GM19035 (cell line): ENCODE measurements at regions not wholly inside any gene's neighbourhood (a gene's known extent, or its start where the extent isn't known, plus 50 kb on each side); places are given as distances from the start of the nearest gene placed in this dataset.

Source experiments
- ATAC-seq: cut with Tn5 transposase; IDR thresholded peaks from one replicate; pipeline ENCODE4 v1.9.1; 2021; ENCODE audit not compliant: unreplicated experiment

DNA sequence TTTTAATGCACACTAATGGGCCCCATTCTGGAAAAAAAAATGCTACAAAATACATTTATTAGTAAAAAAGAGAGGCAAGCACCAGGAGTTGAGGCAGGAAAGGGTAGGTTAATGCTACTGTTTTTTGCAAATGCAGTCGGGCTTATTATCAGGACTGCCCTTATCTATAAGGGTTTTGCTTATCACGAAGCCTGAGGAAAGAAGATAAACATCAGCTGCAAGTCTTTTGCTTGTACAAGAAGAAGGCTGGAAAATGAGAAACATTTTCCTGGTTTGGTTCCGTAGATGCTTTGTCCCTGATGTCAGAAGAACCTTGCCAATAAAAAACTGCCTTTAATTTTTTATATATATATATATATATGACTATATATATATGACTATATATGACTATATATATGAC is 189.3 kb upstream of the VGLL2 start:
- no peak for ATAC-seq

DNA sequence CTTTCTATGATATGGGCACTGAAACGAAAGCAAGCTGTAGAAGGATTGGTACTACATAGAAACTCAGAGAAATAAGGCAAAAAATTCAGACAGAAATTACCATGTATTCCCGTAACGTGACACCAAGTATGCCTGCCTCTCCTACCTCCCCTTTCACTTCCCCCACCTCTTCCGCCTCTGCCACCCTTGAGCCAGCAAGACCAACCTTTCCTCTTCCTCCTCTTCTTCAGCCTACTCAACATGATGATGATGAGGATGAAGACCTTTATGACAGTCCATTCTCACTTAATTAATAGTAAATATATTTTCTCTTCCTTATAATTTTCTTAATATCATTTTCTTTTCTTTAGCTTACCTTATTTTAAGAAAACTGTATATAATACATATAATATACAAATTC is 188.1 kb upstream of the VGLL2 start:
- no peak for ATAC-seq

GRCh38 chr6:117078624-117079023 is 186.7 kb upstream of the VGLL2 start:
- no peak for ATAC-seq

DNA sequence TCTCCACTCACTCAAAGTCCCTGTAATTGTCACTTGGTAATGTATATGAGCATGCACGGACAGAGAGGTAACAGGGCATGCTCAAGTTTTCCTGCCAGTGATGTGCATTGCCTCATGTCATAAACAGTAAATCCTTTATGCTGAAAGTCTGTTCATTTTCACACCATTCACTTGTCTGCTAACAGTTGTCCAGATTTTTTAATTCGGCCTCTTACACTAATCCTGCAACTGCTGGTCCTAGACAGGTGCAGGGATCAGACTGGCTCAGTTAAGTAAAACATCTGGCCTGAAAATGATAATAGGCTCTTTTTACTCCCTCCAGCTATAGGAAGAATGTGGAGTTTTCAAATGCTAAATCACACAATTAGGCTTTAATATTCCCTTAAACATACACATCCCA is 185.4 kb upstream of the VGLL2 start:
- ATAC-seq = no peak

DNA sequence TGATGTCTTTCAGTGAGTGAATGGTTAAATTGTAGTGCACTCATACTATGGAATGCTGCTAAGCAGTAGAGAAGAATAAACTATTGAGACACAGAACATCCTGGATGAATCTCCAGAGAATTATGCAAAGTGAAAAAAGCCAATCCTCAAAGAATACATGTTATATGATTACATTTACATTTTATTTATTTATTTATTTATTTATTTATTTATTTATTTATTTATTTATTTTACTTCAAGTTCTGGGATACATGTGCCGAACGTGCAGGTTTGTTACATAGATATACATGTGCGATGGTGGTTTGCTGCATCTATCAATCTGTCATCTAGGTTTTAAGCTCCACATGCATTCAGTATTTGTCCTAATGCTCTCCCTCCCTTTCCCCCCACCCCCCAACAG is 175.8 kb upstream of the VGLL2 start:
- ATAC-seq = no peak

GRCh38 chr6:117110146-117110545 is 155.2 kb upstream of the VGLL2 start:
- ATAC-seq = no peak

- ATAC-seq = no peak
Measured at GRCh38 chr6:117110737-117111136, 154.6 kb upstream of the VGLL2 start.

- ATAC-seq = no peak
Measured at GRCh38 chr6:117117652-117118051, 147.7 kb upstream of the VGLL2 start.

DNA sequence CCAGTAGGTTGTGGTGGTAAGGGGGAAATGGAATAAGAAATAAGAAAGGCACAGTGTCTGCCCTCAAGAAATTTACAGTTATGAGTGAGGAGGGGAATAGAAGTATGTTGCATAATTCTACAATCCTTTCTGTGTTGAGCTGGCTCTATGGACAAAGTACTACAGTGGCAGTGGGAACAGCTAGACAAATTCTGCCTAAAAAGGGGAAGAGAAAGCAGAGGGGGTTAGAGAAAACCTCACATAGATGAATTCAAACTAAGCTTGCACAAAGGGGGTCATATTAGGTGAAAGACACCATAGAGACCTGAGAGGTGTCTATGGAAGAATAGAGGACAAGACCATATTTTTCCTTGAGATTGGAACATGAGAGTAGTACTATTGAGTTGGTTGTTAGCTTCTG is 146.9 kb upstream of the VGLL2 start:
- ATAC-seq = no peak

DNA sequence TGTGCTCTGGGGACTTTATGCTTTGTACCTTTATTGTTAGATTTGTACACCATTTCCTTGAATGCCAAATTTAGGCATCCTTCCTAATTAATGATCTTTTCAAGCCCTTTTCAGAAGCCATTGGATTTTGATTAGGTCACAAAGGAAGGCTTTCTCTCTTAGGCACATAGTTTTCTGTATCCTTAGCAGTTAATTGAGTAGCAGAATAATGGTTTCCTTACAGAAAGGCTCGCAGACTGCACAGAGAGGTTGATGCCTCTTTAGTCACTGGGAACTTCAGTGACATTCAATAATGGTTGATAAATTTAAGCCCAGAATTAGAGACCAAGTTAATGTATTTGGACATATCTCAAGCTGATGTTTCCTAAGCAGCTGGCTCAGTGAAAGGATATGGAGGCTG is 139.1 kb upstream of the VGLL2 start:
- ATAC-seq = no peak

DNA sequence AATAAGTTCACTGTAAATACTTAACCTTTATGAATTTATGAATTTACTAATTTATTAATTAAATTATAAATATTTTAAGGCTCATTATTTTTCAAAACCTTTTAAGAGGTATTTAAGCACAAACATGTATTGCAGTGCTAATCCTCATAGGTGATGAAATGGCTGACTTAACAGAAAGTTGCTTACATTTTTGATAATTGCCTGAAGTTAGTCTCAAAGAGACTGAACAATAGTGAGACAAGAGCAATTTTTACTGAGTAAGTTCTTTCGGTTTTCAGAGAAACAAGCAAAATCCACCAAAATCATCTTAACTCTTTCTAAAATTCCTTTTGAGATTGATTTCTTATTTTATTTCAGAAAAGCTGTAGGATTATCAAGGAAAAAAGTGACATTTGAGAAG is 137.3 kb upstream of the VGLL2 start:
- ATAC-seq = no peak

- ATAC-seq = no peak
Measured at GRCh38 chr6:117130125-117130524, 135.2 kb upstream of the VGLL2 start.

DNA sequence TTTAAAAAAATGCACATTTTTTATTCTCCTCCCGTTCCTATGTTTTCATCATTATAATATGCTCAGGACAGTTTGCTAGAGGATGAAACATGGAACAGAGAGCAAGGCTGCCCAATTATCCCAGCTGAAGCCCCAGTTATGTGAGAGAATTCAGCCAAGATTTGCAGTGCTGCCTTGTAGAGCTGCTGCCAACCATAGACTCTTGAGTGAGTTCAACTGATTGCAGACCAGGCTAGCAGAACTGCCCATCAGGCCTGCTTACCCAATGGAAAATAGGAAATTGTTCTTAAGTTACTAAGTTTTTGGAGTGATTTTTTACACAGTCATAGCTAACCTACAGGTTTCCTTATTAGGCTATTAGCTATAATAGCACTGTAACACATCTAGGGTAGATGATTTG is 128.7 kb upstream of the VGLL2 start:
- no peak for ATAC-seq

DNA sequence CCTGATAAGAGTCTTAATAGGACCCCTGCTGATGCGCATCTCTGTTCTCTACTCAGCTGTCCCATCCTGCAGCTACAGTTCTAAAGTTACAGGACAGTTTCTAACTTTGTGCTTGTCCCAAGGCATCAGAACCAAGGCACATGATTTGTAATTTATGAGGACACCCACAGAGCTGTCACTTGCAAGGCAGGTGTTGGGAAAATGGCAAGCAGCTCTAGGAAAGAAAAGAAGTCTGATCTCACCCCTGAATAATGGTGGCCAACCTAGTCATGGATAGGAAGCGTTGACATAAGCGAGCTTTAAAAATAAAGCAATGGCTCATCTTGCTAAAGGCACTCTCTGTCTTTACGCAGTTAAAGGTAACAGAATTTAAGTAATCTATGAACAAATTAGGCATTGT is 127.6 kb upstream of the VGLL2 start:
- ATAC-seq = no peak

DNA sequence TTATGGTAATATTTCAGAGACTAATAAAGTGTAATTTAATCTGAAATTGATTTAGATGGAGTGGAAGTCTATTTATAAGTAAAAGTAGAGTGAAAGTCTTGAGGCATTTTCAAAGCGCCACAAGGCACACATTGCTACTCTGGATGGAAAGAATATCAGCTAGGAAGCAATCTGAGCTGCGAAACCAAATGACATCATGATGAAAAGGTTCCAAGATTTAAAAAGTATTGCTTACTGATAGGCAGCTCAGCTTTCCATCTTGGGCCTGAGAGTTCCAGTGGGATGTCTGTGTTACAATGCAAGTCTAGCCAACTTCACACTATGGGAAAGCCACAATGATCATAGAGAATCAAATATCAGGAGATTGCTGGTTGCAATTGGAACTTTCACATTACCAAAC is 126.9 kb upstream of the VGLL2 start:
- ATAC-seq = no peak

- no peak for ATAC-seq
Measured at GRCh38 chr6:117138920-117139319, 126.4 kb upstream of the VGLL2 start.

GRCh38 chr6:117142142-117142541 is 123.2 kb upstream of the VGLL2 start:
- ATAC-seq = no peak

GRCh38 chr6:117142995-117143394 is 122.4 kb upstream of the VGLL2 start:
- ATAC-seq = no peak

DNA sequence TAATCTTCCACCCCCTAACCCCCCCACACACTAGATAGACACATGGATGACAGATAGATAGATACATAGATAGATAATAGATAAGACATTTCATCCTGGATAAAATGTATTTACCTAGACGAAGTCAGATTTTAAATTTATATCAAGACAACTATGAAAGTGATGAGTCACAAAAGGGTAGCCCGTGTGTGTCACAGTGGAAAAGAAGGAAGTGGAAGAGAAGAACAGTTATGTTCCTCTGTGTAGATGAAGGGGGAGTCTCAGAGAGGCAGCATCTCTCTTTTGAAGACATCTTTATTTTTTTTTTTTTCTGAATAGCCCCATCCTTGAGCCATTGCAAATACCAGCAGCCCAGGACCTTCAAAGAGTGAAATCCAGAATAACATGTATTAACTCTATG is 121.7 kb upstream of the VGLL2 start:
- no peak for ATAC-seq

DNA sequence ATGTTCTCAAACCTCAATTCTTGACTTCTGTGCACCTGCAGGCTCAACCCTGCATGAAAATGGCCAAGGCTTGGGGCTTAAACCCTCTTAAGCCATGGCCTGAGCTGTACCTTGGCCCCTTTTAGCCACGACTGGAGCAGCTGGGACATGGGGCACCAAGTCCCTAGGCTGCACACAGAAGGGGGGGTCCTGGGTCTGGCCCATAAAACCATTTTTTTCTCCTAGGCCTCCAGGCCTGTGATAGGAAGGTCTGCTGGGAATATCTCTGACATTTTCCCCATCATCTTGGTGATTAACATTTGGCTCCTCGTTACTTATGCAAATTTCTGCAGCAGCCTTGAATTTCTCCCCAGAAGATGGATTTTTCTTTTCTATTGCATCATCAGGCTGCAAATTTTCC is 119.4 kb upstream of the VGLL2 start:
- ATAC-seq = no peak

- no peak for ATAC-seq
Measured at GRCh38 chr6:117149324-117149723, 116.0 kb upstream of the VGLL2 start.

- ATAC-seq = no peak
Measured at GRCh38 chr6:117156741-117157140, 108.6 kb upstream of the VGLL2 start.

DNA sequence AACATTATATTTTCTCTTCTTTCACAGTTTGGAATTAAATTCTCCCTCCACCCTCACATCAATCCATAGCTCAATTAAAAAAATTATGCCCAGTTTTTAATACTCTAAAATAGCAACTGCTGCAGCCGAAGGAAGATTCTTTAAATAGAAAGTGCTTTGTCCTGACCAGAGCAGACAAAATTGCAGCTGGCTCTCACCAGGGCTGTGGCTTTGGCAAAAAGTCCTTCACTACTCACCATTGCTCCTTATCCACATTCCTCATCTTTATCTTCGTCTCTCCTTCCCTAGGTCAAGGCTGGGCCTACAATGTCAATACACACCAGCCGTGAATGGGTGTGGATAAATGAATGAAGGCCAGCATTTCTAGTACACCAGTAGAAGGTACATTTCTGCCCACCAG is 107.9 kb upstream of the VGLL2 start:
- ATAC-seq = no peak

- ATAC-seq = no peak
Measured at GRCh38 chr6:117165911-117166499, 99.4 kb upstream of the VGLL2 start.
